ENCODE measurements at regions not wholly inside any gene's neighbourhood (a gene's known extent, or its start where the extent isn't known, plus 50 kb on each side); places are given as distances from the start of the nearest gene placed in this dataset.

DNA sequence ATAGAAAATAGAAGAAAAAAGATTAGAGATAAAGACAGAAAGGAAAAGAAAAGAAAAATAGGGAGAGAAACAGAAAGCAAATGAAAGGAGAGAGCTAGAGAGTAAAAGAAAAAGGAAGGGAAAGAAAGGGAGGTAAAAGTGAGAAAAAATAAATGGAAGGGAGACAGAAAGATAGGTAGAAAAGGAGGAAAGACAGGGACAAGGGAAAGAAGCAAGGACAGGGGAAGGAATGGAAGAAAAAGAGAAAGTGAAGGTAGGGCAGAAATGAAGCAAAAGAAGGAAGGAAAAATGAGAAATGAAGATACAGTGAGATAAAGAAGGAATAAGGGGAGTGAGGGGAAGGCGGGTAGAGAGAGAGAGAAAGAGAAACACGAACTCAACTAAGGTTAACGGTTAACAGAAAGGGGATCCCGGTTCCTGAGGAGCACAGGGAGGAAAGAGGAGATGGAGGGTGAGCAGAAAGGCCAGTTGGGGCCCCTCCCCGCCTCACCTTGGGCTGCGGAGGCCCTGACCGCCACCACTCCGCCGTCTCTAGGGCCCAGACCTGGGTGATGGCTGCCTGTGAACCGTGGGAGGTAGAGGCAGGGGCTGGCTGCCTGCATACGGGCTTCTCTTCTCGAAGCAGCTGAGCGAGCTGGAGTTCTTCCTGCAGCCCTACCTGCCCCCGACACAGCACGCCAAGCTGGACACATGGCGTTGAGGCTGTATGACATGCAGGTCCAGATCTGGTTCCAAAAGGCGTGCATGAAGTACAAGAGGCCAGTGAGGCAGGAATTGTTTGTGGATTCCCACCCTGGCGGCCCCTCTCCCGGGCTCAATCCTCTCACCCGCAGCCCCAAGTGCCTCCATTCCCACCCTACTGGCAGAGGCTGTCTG, 59.5 kb downstream of the SMUG1 start:
- WGBS, 5 donors = 31 to 42% (median 36%) methylated on average over 15 to 20 of the region's 20 CpGs
- Histone ChIP-seq H3K27me3 (peaks cover 0 to 33% (median 0%) of the 10 kb centered on the region in 3 donors), H3K9me3 (no peaks in the 10 kb centered on the region), H3K36me3 (peaks cover 6 to 11% (median 8%) of the 10 kb centered on the region in 4 donors), H3K4me1 (peaks cover 53 to 77% (median 69%) of the 10 kb centered on the region in 4 donors), H3K27ac (peak overlapping the region; percentile 87 to 96 (median 92)), H3K4me3 (peak overlapping the region; percentile 30 to 79 (median 31))
- intact Hi-C loops (cut with DNase I; ENCODE audit: low total_unique reads) = no loop called here
- TF ChIP-seq, protein P1, sequence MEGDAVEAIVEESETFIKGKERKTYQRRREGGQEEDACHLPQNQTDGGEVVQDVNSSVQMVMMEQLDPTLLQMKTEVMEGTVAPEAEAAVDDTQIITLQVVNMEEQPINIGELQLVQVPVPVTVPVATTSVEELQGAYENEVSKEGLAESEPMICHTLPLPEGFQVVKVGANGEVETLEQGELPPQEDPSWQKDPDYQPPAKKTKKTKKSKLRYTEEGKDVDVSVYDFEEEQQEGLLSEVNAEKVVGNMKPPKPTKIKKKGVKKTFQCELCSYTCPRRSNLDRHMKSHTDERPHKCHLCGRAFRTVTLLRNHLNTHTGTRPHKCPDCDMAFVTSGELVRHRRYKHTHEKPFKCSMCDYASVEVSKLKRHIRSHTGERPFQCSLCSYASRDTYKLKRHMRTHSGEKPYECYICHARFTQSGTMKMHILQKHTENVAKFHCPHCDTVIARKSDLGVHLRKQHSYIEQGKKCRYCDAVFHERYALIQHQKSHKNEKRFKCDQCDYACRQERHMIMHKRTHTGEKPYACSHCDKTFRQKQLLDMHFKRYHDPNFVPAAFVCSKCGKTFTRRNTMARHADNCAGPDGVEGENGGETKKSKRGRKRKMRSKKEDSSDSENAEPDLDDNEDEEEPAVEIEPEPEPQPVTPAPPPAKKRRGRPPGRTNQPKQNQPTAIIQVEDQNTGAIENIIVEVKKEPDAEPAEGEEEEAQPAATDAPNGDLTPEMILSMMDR (IDR thresholded peaks at IDR 0.05) = no peak
- DNase-seq = no peak
